RWPE1 (cell line): ENCODE measurements at regions not wholly inside any gene's neighbourhood (a gene's known extent, or its start where the extent isn't known, plus 50 kb on each side); places are given as distances from the start of the nearest gene placed in this dataset.

ENCODE experiments used
- CTCF ChIA-PET: fragments of 350-600 bp; sonication (Branson Sonifier 250); formaldehyde crosslinking; extraction: SDS; loops from one replicate; lab custom pipeline; 2021; lab: Yijun Ruan, JAX
- POLR2A ChIA-PET: fragments of 400-600 bp; formaldehyde crosslinking; extraction: SDS; loops from one replicate; lab custom pipeline; 2020; ENCODE audit warnings: antibody characterized with exemption; ENCODE audit not compliant: low non-redundant PET; lab: Yijun Ruan, JAX
- DNase-seq: peaks from one replicate; pipeline ENCODE4 v3.0.0; 2012; ENCODE audit warnings: low spot score
- H3K27ac ChIP-seq: fragments of 450-650 bp; 2 replicates; pipeline ENCODE4 v1.5.1; 2017
- TF ChIP-seq, protein P1 (sequence below): fragments of 450-650 bp; conservative IDR thresholded peaks from 2 replicates; pipeline ENCODE4 v1.5.1; 2017; ENCODE audit warnings: low read depth, mild to moderate bottlenecking

- ChIA-PET POLR2A (no interaction called here), CTCF (interaction anchor here (0.6 kb wide), 1 partner anchor 395 kb away, joined by 4 read pairs; no protein-coding TSS in a partner anchor)
- no peak for DNase-seq
- TF ChIP-seq, protein P1, sequence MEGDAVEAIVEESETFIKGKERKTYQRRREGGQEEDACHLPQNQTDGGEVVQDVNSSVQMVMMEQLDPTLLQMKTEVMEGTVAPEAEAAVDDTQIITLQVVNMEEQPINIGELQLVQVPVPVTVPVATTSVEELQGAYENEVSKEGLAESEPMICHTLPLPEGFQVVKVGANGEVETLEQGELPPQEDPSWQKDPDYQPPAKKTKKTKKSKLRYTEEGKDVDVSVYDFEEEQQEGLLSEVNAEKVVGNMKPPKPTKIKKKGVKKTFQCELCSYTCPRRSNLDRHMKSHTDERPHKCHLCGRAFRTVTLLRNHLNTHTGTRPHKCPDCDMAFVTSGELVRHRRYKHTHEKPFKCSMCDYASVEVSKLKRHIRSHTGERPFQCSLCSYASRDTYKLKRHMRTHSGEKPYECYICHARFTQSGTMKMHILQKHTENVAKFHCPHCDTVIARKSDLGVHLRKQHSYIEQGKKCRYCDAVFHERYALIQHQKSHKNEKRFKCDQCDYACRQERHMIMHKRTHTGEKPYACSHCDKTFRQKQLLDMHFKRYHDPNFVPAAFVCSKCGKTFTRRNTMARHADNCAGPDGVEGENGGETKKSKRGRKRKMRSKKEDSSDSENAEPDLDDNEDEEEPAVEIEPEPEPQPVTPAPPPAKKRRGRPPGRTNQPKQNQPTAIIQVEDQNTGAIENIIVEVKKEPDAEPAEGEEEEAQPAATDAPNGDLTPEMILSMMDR = no peak
- H3K27ac ChIP-seq = no peak overlapping the region
Observed at GRCh38 chr13:83810136-83810535, 72.1 kb downstream of the SLITRK1 start.

- ChIA-PET POLR2A (no interaction called here), CTCF (no interaction called here)
- TF ChIP-seq, protein P1 = no peak
- DNase-seq = no peak
- H3K27ac ChIP-seq = no peak overlapping the region
Observed at GRCh38 chr13:83804356-83804962, 77.8 kb downstream of the SLITRK1 start.

- TF ChIP-seq, protein P1 = no peak
- DNase-seq = no peak
- POLR2A ChIA-PET = no interaction called here
- no peak overlapping the region for H3K27ac ChIP-seq
- CTCF ChIA-PET = no interaction called here
Observed at GRCh38 chr13:83798731-83799130, 83.5 kb downstream of the SLITRK1 start.

- CTCF ChIA-PET = no interaction called here
- no peak overlapping the region for H3K27ac ChIP-seq
- DNase-seq = no peak
- TF ChIP-seq, protein P1 = no peak
- POLR2A ChIA-PET = no interaction called here
Observed at GRCh38 chr13:83796364-83796763, 85.9 kb downstream of the SLITRK1 start.

GRCh38 chr13:83794583-83794982 is 87.7 kb downstream of the SLITRK1 start:
- TF ChIP-seq, protein P1 = no peak
- POLR2A ChIA-PET = no interaction called here
- no peak overlapping the region for H3K27ac ChIP-seq
- CTCF ChIA-PET = no interaction called here
- no peak for DNase-seq

- no peak for DNase-seq
- ChIA-PET CTCF (interaction anchor here (0.5 kb wide), 1 partner anchor 309 kb away, joined by 3 read pairs; no protein-coding TSS in a partner anchor), POLR2A (no interaction called here)
- no peak overlapping the region for H3K27ac ChIP-seq
- TF ChIP-seq, protein P1 = no peak
Observed at GRCh38 chr13:83780227-83780626, 102.0 kb downstream of the SLITRK1 start.
